Sigmoid colon (tissue), 4 donors: ENCODE measurements at regions not wholly inside any gene's neighbourhood (a gene's known extent, or its start where the extent isn't known, plus 50 kb on each side); places are given as distances from the start of the nearest gene placed in this dataset.
"Not testable (repeated sequence)": the region's sequence is repeated elsewhere in the genome, so short reads cannot be mapped to it uniquely, and the experiment has no call there.

Source experiments
- CTCF ChIP-seq, 4 experiments: fragments of 450-650 bp in 3 of 4; fragments of 200-600 bp in 1 of 4; IDR thresholded peaks; one replicate each; pipeline ENCODE4 v1.5.1; 2016 to 2019; ENCODE audit warnings: antibody characterized with exemption in 4 of 4, mild to moderate bottlenecking in 3 of 4, moderate library complexity in 2 of 4
- EP300 ChIP-seq, 4 donors: sonication (generic); formaldehyde crosslinking; IDR thresholded peaks; one replicate each; pipeline ENCODE4 v1.6.1; 2017; ENCODE audit warnings: antibody characterized with exemption in 4 of 4
- POLR2A ChIP-seq, 2 donors: fragments of 450-650 bp; IDR thresholded peaks; one replicate each; pipeline ENCODE4 v1.6.1; 2016; ENCODE audit warnings: antibody characterized with exemption in 2 of 2, mild to moderate bottlenecking in 2 of 2, moderate library complexity in 2 of 2
- POLR2AphosphoS5 ChIP-seq, 4 donors: sonication (generic); formaldehyde crosslinking; IDR thresholded peaks; one replicate each; pipeline ENCODE4 v1.6.1; 2017; ENCODE audit warnings: antibody characterized with exemption in 4 of 4

- not testable (repeated sequence) for TF ChIP-seq EP300, CTCF, POLR2A, POLR2AphosphoS5 (IDR thresholded peaks at IDR 0.05)
Observed at GRCh38 chr11:67899462-67899861, 104.4 kb downstream of the UNC93B1 start.
